OCI-LY1 (cell line): ENCODE measurements at regions not wholly inside any gene's neighbourhood (a gene's known extent, or its start where the extent isn't known, plus 50 kb on each side); places are given as distances from the start of the nearest gene placed in this dataset.

Experiments used
- H2AFZ ChIP-seq: fragments of 200-600 bp; sonication (generic), shearing (Covaris generic); 2 replicates; pipeline ENCODE4 v1.6.0; 2014; ENCODE audit warnings: antibody characterized with exemption, mild to moderate bottlenecking, low read length
- H3F3A ChIP-seq: fragments of 200-600 bp; sonication (generic), shearing (Covaris generic); 2 replicates; pipeline ENCODE4 v1.6.0; 2014; ENCODE audit warnings: mild to moderate bottlenecking, antibody characterized with exemption, low read length, moderate library complexity; ENCODE audit not compliant: insufficient read depth
- H3K27ac ChIP-seq: fragments of 200-600 bp; sonication (generic); 2 replicates; pipeline ENCODE4 v1.5.1; 2014; ENCODE audit warnings: low read length, mixed run types, mild to moderate bottlenecking, low read depth; ENCODE audit not compliant: poor library complexity, severe bottlenecking
- H3K27me3 ChIP-seq: fragments of 200-600 bp; sonication (generic); 2 replicates; pipeline ENCODE4 v1.6.0; 2014; ENCODE audit warnings: antibody characterized with exemption, mild to moderate bottlenecking, low read length, moderate library complexity; ENCODE audit not compliant: insufficient read depth
- H3K36me3 ChIP-seq: fragments of 200-600 bp; sonication (generic); 2 replicates; pipeline ENCODE4 v1.6.1; 2014; ENCODE audit warnings: mild to moderate bottlenecking, antibody characterized with exemption, low read length, moderate library complexity, mixed read lengths; ENCODE audit not compliant: insufficient read depth
- H3K4me1 ChIP-seq: fragments of 200-600 bp; sonication (generic); 2 replicates; pipeline ENCODE4 v1.5.1; 2014; ENCODE audit warnings: mild to moderate bottlenecking, low read length, moderate library complexity; ENCODE audit not compliant: insufficient read depth, severe bottlenecking
- H3K4me2 ChIP-seq: fragments of 200-600 bp; sonication (generic), shearing (Covaris generic); 2 replicates; pipeline ENCODE4 v1.6.1; 2014; ENCODE audit warnings: low read length
- H3K4me3 ChIP-seq: fragments of 200-600 bp; sonication (generic); 2 replicates; pipeline ENCODE4 v1.5.1; 2014; ENCODE audit warnings: low read length, low read depth, mild to moderate bottlenecking, mixed read lengths; ENCODE audit not compliant: poor library complexity, severe bottlenecking
- H3K79me2 ChIP-seq: fragments of 200-600 bp; shearing (Covaris generic); 2 replicates; pipeline ENCODE4 v1.6.1; 2016; ENCODE audit warnings: mixed run types, low read length, mixed read lengths; ENCODE audit not compliant: insufficient read depth
- H3K9ac ChIP-seq: fragments of 200-600 bp; sonication (generic), shearing (Covaris generic); 2 replicates; pipeline ENCODE4 v1.6.1; 2014; ENCODE audit warnings: mild to moderate bottlenecking, low read length, mixed read lengths
- H3K9me2 ChIP-seq: fragments of 200-600 bp; sonication (generic), shearing (Covaris generic); 2 replicates; pipeline ENCODE4 v1.6.1; 2014; ENCODE audit warnings: low read depth, mild to moderate bottlenecking, low read length, mixed read lengths
- H3K9me3 ChIP-seq: fragments of 200-600 bp; shearing (Covaris generic); 2 replicates; pipeline ENCODE4 v1.6.1; 2014; ENCODE audit warnings: low read length, mixed read lengths
- H4K20me1 ChIP-seq: fragments of 200-600 bp; sonication (generic), shearing (Covaris generic); 2 replicates; pipeline ENCODE4 v1.6.0; 2016; ENCODE audit warnings: mild to moderate bottlenecking, low read length; ENCODE audit not compliant: insufficient read depth
- EZH2 ChIP-seq: fragments of 200-600 bp; sonication (generic), shearing (Covaris generic); IDR thresholded peaks from 2 replicates; pipeline ENCODE4 v1.8.0; 2017; ENCODE audit warnings: borderline replicate concordance, mixed run types, mild to moderate bottlenecking, antibody characterized with exemption, low read length, moderate library complexity, mixed read lengths
- TF ChIP-seq, protein P1 (sequence below): fragments of 200-600 bp; sonication (generic), shearing (Covaris generic); IDR thresholded peaks from 2 replicates; pipeline ENCODE4 v1.5.1; 2017; ENCODE audit warnings: mild to moderate bottlenecking, antibody characterized with exemption, low read length, moderate library complexity, mixed read lengths

DNA sequence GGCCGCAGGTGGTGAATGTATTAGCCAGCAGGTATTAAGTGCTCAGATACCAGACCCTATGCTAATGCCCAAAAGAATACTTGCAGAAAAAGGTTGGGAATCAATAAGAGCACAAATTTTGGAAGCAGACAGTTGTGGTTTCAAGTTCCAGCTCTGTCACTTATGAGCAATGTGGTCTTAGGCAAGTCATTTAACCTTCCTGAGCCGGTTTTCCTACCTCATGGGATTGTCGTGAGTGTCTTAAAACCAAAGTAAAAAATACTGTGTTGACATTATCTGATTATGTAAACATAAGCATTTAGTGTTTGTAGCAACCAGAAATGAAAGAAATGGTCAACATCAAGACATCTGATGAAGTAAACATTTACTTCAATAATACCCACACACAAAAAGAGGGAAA is 93.0 kb upstream of the CHST9 start:
- Histone ChIP-seq H2AFZ (no peak overlapping the region), H3K4me2 (no peak overlapping the region), H3K9ac (no peak overlapping the region), H3K4me3 (no peak overlapping the region), H3F3A (no peaks in the 10 kb centered on the region), H3K27ac (no peak overlapping the region), H3K36me3 (no peaks in the 10 kb centered on the region), H3K9me2 (no peaks in the 10 kb centered on the region), H3K79me2 (no peaks in the 10 kb centered on the region), H3K27me3 (no peaks in the 10 kb centered on the region), H4K20me1 (no peaks in the 10 kb centered on the region), H3K9me3 (no peaks in the 10 kb centered on the region), H3K4me1 (no peaks in the 10 kb centered on the region)
- TF ChIP-seq, protein P1, sequence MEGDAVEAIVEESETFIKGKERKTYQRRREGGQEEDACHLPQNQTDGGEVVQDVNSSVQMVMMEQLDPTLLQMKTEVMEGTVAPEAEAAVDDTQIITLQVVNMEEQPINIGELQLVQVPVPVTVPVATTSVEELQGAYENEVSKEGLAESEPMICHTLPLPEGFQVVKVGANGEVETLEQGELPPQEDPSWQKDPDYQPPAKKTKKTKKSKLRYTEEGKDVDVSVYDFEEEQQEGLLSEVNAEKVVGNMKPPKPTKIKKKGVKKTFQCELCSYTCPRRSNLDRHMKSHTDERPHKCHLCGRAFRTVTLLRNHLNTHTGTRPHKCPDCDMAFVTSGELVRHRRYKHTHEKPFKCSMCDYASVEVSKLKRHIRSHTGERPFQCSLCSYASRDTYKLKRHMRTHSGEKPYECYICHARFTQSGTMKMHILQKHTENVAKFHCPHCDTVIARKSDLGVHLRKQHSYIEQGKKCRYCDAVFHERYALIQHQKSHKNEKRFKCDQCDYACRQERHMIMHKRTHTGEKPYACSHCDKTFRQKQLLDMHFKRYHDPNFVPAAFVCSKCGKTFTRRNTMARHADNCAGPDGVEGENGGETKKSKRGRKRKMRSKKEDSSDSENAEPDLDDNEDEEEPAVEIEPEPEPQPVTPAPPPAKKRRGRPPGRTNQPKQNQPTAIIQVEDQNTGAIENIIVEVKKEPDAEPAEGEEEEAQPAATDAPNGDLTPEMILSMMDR: no peak

DNA sequence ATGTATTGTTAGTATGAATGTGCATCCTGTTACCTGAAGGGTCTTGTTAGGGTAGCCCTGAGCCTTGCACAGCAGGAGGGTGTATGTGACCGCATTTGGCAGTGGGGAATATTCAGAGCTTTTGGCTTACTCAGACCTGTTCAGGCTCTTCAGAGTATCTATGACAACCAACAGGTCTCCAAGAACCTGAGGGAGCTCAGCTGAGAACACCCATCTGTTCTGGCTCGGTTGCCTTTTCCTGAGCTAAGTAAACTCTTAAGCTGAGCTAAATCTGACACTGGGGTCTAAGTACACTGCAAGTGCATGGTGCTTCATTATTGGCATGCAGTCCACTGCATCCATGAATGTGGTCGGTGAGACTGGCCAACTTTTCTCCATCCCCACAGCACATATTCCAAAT is 92.4 kb upstream of the CHST9 start:
- Histone ChIP-seq H2AFZ (no peak overlapping the region), H3K4me1 (no peaks in the 10 kb centered on the region), H3K36me3 (no peaks in the 10 kb centered on the region), H3K4me3 (no peak overlapping the region), H4K20me1 (no peaks in the 10 kb centered on the region), H3K79me2 (no peaks in the 10 kb centered on the region), H3K27ac (no peak overlapping the region), H3K9ac (no peak overlapping the region), H3F3A (no peaks in the 10 kb centered on the region), H3K4me2 (no peak overlapping the region), H3K9me3 (no peaks in the 10 kb centered on the region), H3K27me3 (no peaks in the 10 kb centered on the region), H3K9me2 (no peaks in the 10 kb centered on the region)
- no peak for TF ChIP-seq EZH2
- TF ChIP-seq, protein P1: no peak

GRCh38 chr18:27276886-27277285 is 91.8 kb upstream of the CHST9 start:
- no peaks in the 10 kb centered on the region for H4K20me1 ChIP-seq
- TF ChIP-seq, protein P1: no peak
- no peak for TF ChIP-seq EZH2
- H2AFZ ChIP-seq: no peak overlapping the region
- no peaks in the 10 kb centered on the region for H3K4me1 ChIP-seq
- H3K9me2 ChIP-seq: no peaks in the 10 kb centered on the region
- no peak overlapping the region for H3K9ac ChIP-seq
- H3K36me3 ChIP-seq: no peaks in the 10 kb centered on the region
- no peaks in the 10 kb centered on the region for H3K9me3 ChIP-seq
- no peaks in the 10 kb centered on the region for H3K27me3 ChIP-seq
- H3K4me2 ChIP-seq: no peak overlapping the region
- no peaks in the 10 kb centered on the region for H3F3A ChIP-seq
- H3K27ac ChIP-seq: no peak overlapping the region
- H3K79me2 ChIP-seq: no peaks in the 10 kb centered on the region
- H3K4me3 ChIP-seq: no peak overlapping the region
